Body of pancreas (tissue), 4 donors: ENCODE measurements at regions not wholly inside any gene's neighbourhood (a gene's known extent, or its start where the extent isn't known, plus 50 kb on each side); places are given as distances from the start of the nearest gene placed in this dataset.

Source experiments
- CTCF ChIP-seq, 7 experiments: fragments of 450-650 bp in 4 of 7; fragments of 200-600 bp in 3 of 7; sonication (generic) in 3 of 7; IDR thresholded peaks; one replicate each; pipeline ENCODE4 v1.5.1; 2016 to 2019; ENCODE audit warnings: antibody characterized with exemption in 7 of 7
- POLR2A ChIP-seq, 3 donors: fragments of 450-650 bp; IDR thresholded peaks; one replicate each; pipeline ENCODE4 v1.6.1; 2016; ENCODE audit warnings: antibody characterized with exemption in 3 of 3, mild to moderate bottlenecking in 2 of 3

GRCh38 chr11:123344790-123345357 is 85.2 kb upstream of the GRAMD1B start:
- TF ChIP-seq CTCF (IDR thresholded peaks at IDR 0.05): no peak
- TF ChIP-seq POLR2A (IDR thresholded peaks at IDR 0.05): no peak
